ENCODE measurements at regions not wholly inside any gene's neighbourhood (a gene's known extent, or its start where the extent isn't known, plus 50 kb on each side); places are given as distances from the start of the nearest gene placed in this dataset.

DNA sequence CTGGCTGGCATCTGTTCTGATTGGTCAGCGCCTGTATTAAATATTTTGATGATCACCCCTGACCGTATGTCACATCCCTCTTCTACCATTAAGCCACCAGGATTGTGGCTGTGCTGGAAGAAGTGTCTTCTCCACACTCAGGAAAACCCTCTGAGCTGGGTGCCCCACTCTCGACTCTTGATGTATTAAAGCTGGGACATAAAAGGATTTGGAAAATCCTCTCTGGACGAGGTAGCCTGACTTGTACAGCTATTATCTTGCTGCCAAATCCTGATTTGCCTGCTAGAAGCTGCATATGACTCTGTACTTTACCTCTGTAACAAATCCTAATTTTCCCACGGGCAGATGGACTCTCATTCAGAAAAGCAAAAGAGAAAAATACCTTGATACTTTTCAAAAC, 161.0 kb downstream of the SLC28A3 start:
- TF ChIP-seq, protein P1, sequence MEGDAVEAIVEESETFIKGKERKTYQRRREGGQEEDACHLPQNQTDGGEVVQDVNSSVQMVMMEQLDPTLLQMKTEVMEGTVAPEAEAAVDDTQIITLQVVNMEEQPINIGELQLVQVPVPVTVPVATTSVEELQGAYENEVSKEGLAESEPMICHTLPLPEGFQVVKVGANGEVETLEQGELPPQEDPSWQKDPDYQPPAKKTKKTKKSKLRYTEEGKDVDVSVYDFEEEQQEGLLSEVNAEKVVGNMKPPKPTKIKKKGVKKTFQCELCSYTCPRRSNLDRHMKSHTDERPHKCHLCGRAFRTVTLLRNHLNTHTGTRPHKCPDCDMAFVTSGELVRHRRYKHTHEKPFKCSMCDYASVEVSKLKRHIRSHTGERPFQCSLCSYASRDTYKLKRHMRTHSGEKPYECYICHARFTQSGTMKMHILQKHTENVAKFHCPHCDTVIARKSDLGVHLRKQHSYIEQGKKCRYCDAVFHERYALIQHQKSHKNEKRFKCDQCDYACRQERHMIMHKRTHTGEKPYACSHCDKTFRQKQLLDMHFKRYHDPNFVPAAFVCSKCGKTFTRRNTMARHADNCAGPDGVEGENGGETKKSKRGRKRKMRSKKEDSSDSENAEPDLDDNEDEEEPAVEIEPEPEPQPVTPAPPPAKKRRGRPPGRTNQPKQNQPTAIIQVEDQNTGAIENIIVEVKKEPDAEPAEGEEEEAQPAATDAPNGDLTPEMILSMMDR (IDR thresholded peaks at IDR 0.05), result no peak
- no peak for TF ChIP-seq POLR2A (IDR thresholded peaks at IDR 0.05)
- intact Hi-C loops (cut with DNase I; ENCODE audit: low total_unique reads), result no loop called here
- DNase-seq (ENCODE audit: low spot score in 2 of 2), result no peak
- 72 to 89% methylated on average over 5 of the region's 5 CpGs for WGBS, 2 donors
- H3K4me3 ChIP-seq (ENCODE audit: low read depth, poor library complexity, severe bottlenecking), result no peak overlapping the region

DNA sequence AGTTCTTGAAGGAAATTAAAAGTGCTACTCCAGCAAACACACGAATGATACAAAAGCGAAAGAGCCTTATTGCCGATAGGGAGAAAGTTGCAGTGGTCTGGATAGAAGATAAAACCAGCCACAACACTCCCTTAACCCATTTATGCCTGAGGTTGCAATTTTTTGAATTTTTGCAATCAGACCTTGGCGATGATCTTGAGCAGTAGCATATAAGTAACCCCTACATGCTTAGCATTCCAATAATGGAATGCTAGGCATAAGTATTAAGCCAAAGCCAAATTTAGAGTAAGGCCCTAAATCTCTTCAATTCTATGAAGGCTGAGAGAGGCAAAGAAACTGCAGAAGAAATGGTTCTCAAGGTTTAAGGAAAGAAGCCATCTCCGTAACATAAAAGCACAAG, 153.5 kb downstream of the SLC28A3 start:
- no peak for TF ChIP-seq POLR2A (IDR thresholded peaks at IDR 0.05)
- TF ChIP-seq, protein P1 (IDR thresholded peaks at IDR 0.05), result no peak
- intact Hi-C loops (cut with DNase I; ENCODE audit: low total_unique reads), result no loop called here
- WGBS, 2 donors, result 79 to 83% methylated on average over 5 of the region's 5 CpGs
- H3K4me3 ChIP-seq (ENCODE audit: low read depth, poor library complexity, severe bottlenecking), result no peak overlapping the region
- no peak for DNase-seq (ENCODE audit: low spot score in 2 of 2)

DNA sequence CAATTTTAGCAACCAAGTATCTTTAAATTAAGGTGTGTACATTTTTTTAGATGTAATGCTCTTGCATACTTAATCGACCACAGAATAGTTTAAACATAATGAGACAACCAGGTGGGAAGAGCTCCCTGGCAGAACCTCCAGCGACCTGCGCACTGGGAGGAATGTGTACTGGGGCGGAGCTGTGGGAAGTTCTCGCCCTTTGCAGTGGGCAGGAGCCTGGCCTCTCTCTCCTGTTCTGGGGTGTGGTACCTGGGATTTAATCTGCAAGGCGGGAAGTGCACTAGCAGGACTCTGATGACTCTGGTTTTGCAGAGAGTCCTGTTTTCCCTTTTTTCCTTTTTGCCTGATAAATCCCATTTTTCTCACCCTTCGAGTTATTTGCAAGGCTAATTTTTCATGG, 150.7 kb downstream of the SLC28A3 start:
- DNase-seq (ENCODE audit: low spot score in 2 of 2), result no peak
- intact Hi-C loops (cut with DNase I; ENCODE audit: low total_unique reads), result no loop called here
- H3K4me3 ChIP-seq (ENCODE audit: low read depth, poor library complexity, severe bottlenecking), result no peak overlapping the region
- 40 to 57% methylated on average over 7 of the region's 7 CpGs for WGBS, 2 donors
- TF ChIP-seq, protein P1 (IDR thresholded peaks at IDR 0.05), result no peak
- no peak for TF ChIP-seq POLR2A (IDR thresholded peaks at IDR 0.05)

DNA sequence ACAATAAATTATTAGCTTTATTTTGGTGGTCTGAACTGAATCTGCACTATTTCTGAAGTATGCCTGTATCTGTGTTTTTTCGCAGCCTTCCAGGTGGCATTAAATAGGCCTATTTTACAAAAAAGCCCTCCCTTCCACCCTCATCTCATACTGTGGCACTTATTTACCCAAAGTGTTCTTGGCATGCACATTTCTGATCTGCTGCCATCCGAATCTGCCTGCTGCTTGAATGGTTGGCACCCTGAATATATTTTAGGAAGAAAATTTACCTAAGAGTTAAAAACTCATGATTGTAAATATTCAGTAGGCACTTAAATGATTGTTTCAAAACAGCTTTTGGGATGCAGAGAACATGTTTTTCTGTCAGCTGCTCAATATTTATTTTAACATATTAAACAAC, 150.1 kb downstream of the SLC28A3 start:
- TF ChIP-seq POLR2A (IDR thresholded peaks at IDR 0.05), result no peak
- TF ChIP-seq, protein P1 (IDR thresholded peaks at IDR 0.05), result no peak
- intact Hi-C loops (cut with DNase I; ENCODE audit: low total_unique reads), result no loop called here
- 82 to 91% methylated on average over 2 of the region's 2 CpGs for WGBS, 2 donors
- no peak for DNase-seq (ENCODE audit: low spot score in 2 of 2)
- H3K4me3 ChIP-seq (ENCODE audit: low read depth, poor library complexity, severe bottlenecking), result no peak overlapping the region

DNA sequence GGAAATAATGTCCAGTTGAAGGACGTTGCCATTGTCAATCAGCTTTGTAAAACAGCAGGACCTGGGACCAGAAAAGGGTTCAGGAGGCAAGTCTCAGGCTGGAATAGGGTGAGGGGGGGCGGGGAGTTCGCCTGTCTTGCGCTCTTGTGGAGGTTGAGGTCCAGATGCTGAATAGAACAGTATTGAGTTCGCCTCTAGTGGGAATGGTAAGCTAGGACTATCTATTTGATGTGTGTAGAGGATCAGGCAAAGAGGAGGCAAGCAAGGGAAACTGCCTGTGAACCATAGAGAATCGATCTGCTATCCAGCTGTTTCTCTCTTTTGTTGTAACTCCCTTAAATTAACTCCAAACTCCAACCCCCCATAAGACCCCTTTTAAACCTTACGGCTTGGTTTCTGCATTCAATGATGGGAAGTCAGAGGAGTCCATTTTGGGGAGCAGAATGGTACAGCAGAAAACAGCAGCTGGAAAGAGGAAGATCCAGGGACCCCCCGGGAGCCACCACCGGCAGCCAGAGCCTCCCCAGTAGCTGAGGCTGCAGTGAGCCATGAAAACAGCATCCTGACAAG, 133.7 kb downstream of the SLC28A3 start:
- WGBS, 2 donors, result 58 to 68% methylated on average over 9 of the region's 9 CpGs
- no peak overlapping the region for H3K4me3 ChIP-seq (ENCODE audit: low read depth, poor library complexity, severe bottlenecking)
- DNase-seq (ENCODE audit: low spot score in 2 of 2), result no peak
- intact Hi-C loops (cut with DNase I; ENCODE audit: low total_unique reads), result no loop called here
- TF ChIP-seq POLR2A (IDR thresholded peaks at IDR 0.05), result no peak
- TF ChIP-seq, protein P1 (IDR thresholded peaks at IDR 0.05), result no peak

DNA sequence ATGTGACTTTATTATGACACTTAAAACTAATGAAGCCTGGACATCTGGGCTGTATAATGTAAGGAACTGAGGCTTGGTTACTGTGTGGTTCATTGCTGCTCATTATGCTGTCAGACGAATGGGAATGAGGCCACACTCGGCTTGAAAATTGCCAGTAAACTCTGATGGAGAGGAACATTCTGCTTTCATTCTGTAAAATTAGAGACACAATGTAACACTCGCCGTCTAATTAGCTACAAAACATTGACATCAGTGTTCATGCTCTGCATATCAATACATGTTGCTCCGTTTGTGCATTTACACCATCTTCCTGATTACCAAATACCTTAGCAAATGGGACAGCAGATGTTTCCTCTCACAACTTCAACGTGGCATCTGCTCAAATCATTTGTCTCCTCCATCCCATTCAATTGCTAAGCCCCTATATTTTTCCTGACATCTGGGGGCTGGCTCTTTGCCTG, 133.0 kb downstream of the SLC28A3 start:
- DNase-seq (ENCODE audit: low spot score in 2 of 2), result no peak
- WGBS, 2 donors, result 44 to 53% methylated on average over 6 of the region's 6 CpGs
- TF ChIP-seq POLR2A (IDR thresholded peaks at IDR 0.05), result no peak
- TF ChIP-seq, protein P1 (IDR thresholded peaks at IDR 0.05), result no peak
- H3K4me3 ChIP-seq (ENCODE audit: low read depth, poor library complexity, severe bottlenecking), result no peak overlapping the region
- intact Hi-C loops (cut with DNase I; ENCODE audit: low total_unique reads), result no loop called here

Data from lower leg skin (tissue), 4 donors.